Suppressor macrophage treated with lipopolysaccharide for 1 hour (primary cell): ENCODE measurements at regions not wholly inside any gene's neighbourhood (a gene's known extent, or its start where the extent isn't known, plus 50 kb on each side); places are given as distances from the start of the nearest gene placed in this dataset.

Experiments used
- DNase-seq, 3 donors: peaks; one replicate each; pipeline ENCODE4 v3.0.0-alpha.2; 2020 to 2022

GRCh38 chr6:122026582-122027369, 372.7 kb upstream of the HSF2 start:
- no peak for DNase-seq

GRCh38 chr6:122028933-122029522, 370.4 kb upstream of the HSF2 start:
- no peak for DNase-seq

GRCh38 chr6:122033564-122034181, 365.8 kb upstream of the HSF2 start:
- DNase-seq = peak; percentile 25 to 64 (median 58)

GRCh38 chr6:122035173-122035572, 364.3 kb upstream of the HSF2 start:
- no peak for DNase-seq

GRCh38 chr6:122040261-122040660, 359.2 kb upstream of the HSF2 start:
- DNase-seq = no peak

GRCh38 chr6:122042380-122042779, 357.1 kb upstream of the HSF2 start:
- no peak for DNase-seq

GRCh38 chr6:122042960-122043735, 356.3 kb upstream of the HSF2 start:
- peak in 2 of 3 donors; percentile 23 to 33 for DNase-seq

GRCh38 chr6:122048570-122048969, 350.9 kb upstream of the HSF2 start:
- DNase-seq = no peak

GRCh38 chr6:122049341-122049740, 350.1 kb upstream of the HSF2 start:
- no peak for DNase-seq

- DNase-seq = no peak
These were observed 349.2 kb upstream of the HSF2 start for GRCh38 chr6:122050242-122050755.

- DNase-seq = no peak
These were observed 347.0 kb upstream of the HSF2 start for GRCh38 chr6:122052346-122052900.

- DNase-seq = no peak
These were observed 339.5 kb upstream of the HSF2 start for GRCh38 chr6:122059918-122060317.

GRCh38 chr6:122061855-122062254, 337.6 kb upstream of the HSF2 start:
- no peak for DNase-seq

- DNase-seq = no peak
These were observed 336.4 kb upstream of the HSF2 start for GRCh38 chr6:122063076-122063475.

GRCh38 chr6:122063761-122064160, 335.7 kb upstream of the HSF2 start:
- DNase-seq = no peak

- DNase-seq = no peak
These were observed 333.3 kb upstream of the HSF2 start for GRCh38 chr6:122066200-122066599.

GRCh38 chr6:122068291-122068769, 331.1 kb upstream of the HSF2 start:
- DNase-seq = no peak

- no peak for DNase-seq
These were observed 329.5 kb upstream of the HSF2 start for GRCh38 chr6:122069932-122070331.

GRCh38 chr6:122072014-122072647, 327.3 kb upstream of the HSF2 start:
- DNase-seq = peak in 1 of 3 donors; percentile 20

GRCh38 chr6:122075084-122075838, 324.2 kb upstream of the HSF2 start:
- no peak for DNase-seq

GRCh38 chr6:122075917-122076316, 323.5 kb upstream of the HSF2 start:
- DNase-seq = no peak
